ENCODE measurements at regions not wholly inside any gene's neighbourhood (a gene's known extent, or its start where the extent isn't known, plus 50 kb on each side); places are given as distances from the start of the nearest gene placed in this dataset.

- no peak overlapping the region for H3K4me3 ChIP-seq
- H3K4me2 ChIP-seq (ENCODE audit: control insufficient read depth, insufficient read depth) = no peak overlapping the region
- H3K9ac ChIP-seq (ENCODE audit: control insufficient read depth, insufficient read depth, low read length) = no peak overlapping the region
- WGBS (ENCODE audit: insufficient coverage, insufficient replicate concordance, low lambda C conversion rate, missing lambda C conversion rate) = 38% methylated on average over 5 of the region's 5 CpGs
- DNase-seq (ENCODE audit: low read depth, low spot score) (no peak), ATAC-seq (no peak), FAIRE-seq (no peak)
- no peaks in the 10 kb centered on the region for H3K4me1 ChIP-seq (ENCODE audit: control insufficient read depth, insufficient read depth, low read length)
- BruUV-seq (replicated peaks) = no TSS peak
- POLR2A ChIA-PET = no interaction called here
- no peaks in the 10 kb centered on the region for H4K20me1 ChIP-seq (ENCODE audit: control insufficient read depth, insufficient read depth)
- in situ Hi-C loops (cut with MboI) = no loop called here
- RAD21 ChIA-PET (ENCODE audit: unreplicated experiment) = no interaction called here
- no peak overlapping the region for H3K27ac ChIP-seq (ENCODE audit: control insufficient read depth, insufficient read depth)
- H3K79me2 ChIP-seq (ENCODE audit: control insufficient read depth, insufficient read depth, low read length) = no peaks in the 10 kb centered on the region
- no peak overlapping the region for H2AFZ ChIP-seq (ENCODE audit: control insufficient read depth, low read depth, low read length)
- no peaks in the 10 kb centered on the region; the same call in 2 of the 3 replicates for H3K9me3 ChIP-seq (replicated peaks; ENCODE audit: control insufficient read depth, insufficient read depth, low read length)
- H3K27me3 ChIP-seq (replicated peaks in 1 of 2; ENCODE audit: control insufficient read depth in 2 of 2, insufficient read depth in 2 of 2, low read length in 1 of 2) = no peaks in the 10 kb centered on the region; a peak in 1 of 4 replicates
- no peak for TF ChIP-seq FOS (IDR thresholded peaks at IDR 0.05; ENCODE audit: borderline replicate concordance, extremely low read depth, insufficient read length)
- no peak for TF ChIP-seq RAD21 (IDR thresholded peaks at IDR 0.05; ENCODE audit: insufficient read depth, low read depth, low read length)
- no peak for TF ChIP-seq NR2C1 (IDR thresholded peaks at IDR 0.05)
- no peak for TF ChIP-seq IRF5 (IDR thresholded peaks at IDR 0.05; ENCODE audit: borderline replicate concordance)
- TF ChIP-seq ELK1 (IDR thresholded peaks at IDR 0.05; ENCODE audit: low read depth, low read length) = no peak
- no peak for TF ChIP-seq SRF (IDR thresholded peaks at IDR 0.05; ENCODE audit: low read depth in 2 of 2, low read length in 2 of 2)
- H3K36me3 ChIP-seq (ENCODE audit: control insufficient read depth in 2 of 2, insufficient read depth in 2 of 2, low read length in 1 of 2) = no peaks in the 10 kb centered on the region
- CTCF ChIA-PET = no interaction called here
- SMC1A ChIA-PET (ENCODE audit: uncharacterized antibody, unreplicated experiment) = no interaction called here
- intact Hi-C loops (cut with micrococcal nuclease; ENCODE audit: unreplicated experiment) = no loop called here
Measured at GRCh38 chr9:93869088-93869487, 86.1 kb downstream of the BARX1 start.
